Mammary epithelial cell (primary cell): ENCODE measurements at regions not wholly inside any gene's neighbourhood (a gene's known extent, or its start where the extent isn't known, plus 50 kb on each side); places are given as distances from the start of the nearest gene placed in this dataset.

Experiments used
- CTCF ChIP-seq, 2 donors: IDR thresholded peaks in 1 of 2; conservative IDR thresholded peaks in 1 of 2; 2 replicates each; pipeline ENCODE4 v1.5.1; 2011 to 2012; ENCODE audit warnings: inconsistent platforms in 2 of 2, low read length in 2 of 2, mild to moderate bottlenecking in 2 of 2, control low read depth in 1 of 2, low read depth in 1 of 2; ENCODE audit not compliant: insufficient read depth in 1 of 2; ENCODE audit errors: extremely low read depth in 1 of 2
- EZH2 ChIP-seq: IDR thresholded peaks from 2 replicates; pipeline ENCODE4 v1.6.1; 2012; ENCODE audit warnings: low read length, inconsistent platforms, borderline replicate concordance

DNA sequence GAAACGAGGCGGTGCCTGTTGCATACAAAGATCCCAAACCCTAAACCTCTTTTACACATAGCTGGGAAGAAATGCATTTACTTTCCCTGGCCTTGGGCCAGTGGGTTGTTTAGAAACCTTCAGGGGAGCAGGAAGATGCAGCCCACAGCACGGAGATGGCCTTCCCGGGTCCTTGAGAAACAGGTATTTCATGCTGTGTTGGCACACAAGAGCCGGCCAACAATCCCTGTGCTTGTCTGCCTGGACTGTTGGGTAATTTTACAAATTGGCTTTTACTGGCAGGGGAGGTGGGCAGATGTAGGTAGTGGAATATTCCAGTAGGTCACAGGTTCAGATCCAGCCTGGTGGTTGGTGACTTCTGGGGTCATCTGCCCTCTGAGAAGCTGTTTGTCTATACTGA, 148.0 kb downstream of the FOXL1 start:
- no peak for TF ChIP-seq CTCF (conservative IDR thresholded peaks at IDR 0.05 in 1 of 2, IDR thresholded peaks at IDR 0.05 in 1 of 2; ENCODE audit: extremely low read depth in 1 of 2, insufficient read depth in 1 of 2, low read depth in 1 of 2, low read length in 2 of 2)
- no peak for TF ChIP-seq EZH2
